HG03442 (cell line): ENCODE measurements at regions not wholly inside any gene's neighbourhood (a gene's known extent, or its start where the extent isn't known, plus 50 kb on each side); places are given as distances from the start of the nearest gene placed in this dataset.

ENCODE experiments used
- ATAC-seq: cut with Tn5 transposase; IDR thresholded peaks from one replicate; pipeline ENCODE4 v1.9.1; 2021; ENCODE audit warnings: mild to moderate bottlenecking, moderate library complexity; ENCODE audit not compliant: unreplicated experiment

GRCh38 chr4:81898862-81899504 is 427.3 kb upstream of the RASGEF1B start:
- ATAC-seq, result no peak

- ATAC-seq, result no peak
Observed at GRCh38 chr4:81896936-81897335, 425.2 kb upstream of the RASGEF1B start.

- ATAC-seq, result no peak
Observed at GRCh38 chr4:81891005-81891996, 419.6 kb upstream of the RASGEF1B start.

GRCh38 chr4:81884986-81885385 is 413.3 kb upstream of the RASGEF1B start:
- ATAC-seq, result no peak

GRCh38 chr4:81883530-81884450 is 412.1 kb upstream of the RASGEF1B start:
- no peak for ATAC-seq

- no peak for ATAC-seq
Observed at GRCh38 chr4:81883004-81883403, 411.3 kb upstream of the RASGEF1B start.

- ATAC-seq, result no peak
Observed at GRCh38 chr4:81881855-81882621, 410.3 kb upstream of the RASGEF1B start.

GRCh38 chr4:81876106-81876505 is 404.4 kb upstream of the RASGEF1B start:
- no peak for ATAC-seq

GRCh38 chr4:81874661-81875515 is 403.2 kb upstream of the RASGEF1B start:
- no peak for ATAC-seq

- no peak for ATAC-seq
Observed at GRCh38 chr4:81870275-81870674, 398.6 kb upstream of the RASGEF1B start.

GRCh38 chr4:81860111-81860510 is 388.4 kb upstream of the RASGEF1B start:
- ATAC-seq, result no peak

- no peak for ATAC-seq
Observed at GRCh38 chr4:81854406-81854805, 382.7 kb upstream of the RASGEF1B start.

- no peak for ATAC-seq
Observed at GRCh38 chr4:81852031-81852715, 380.5 kb upstream of the RASGEF1B start.

GRCh38 chr4:81850701-81851100 is 379.0 kb upstream of the RASGEF1B start:
- no peak for ATAC-seq

- ATAC-seq, result no peak
Observed at GRCh38 chr4:81845761-81846160, 374.1 kb upstream of the RASGEF1B start.

GRCh38 chr4:81845273-81845672 is 373.6 kb upstream of the RASGEF1B start:
- no peak for ATAC-seq

- ATAC-seq, result peak; percentile 92
Observed at GRCh38 chr4:81844717-81845116, 373.0 kb upstream of the RASGEF1B start.

- no peak for ATAC-seq
Observed at GRCh38 chr4:81839347-81840042, 367.8 kb upstream of the RASGEF1B start.
